GM03348 (cell line): ENCODE measurements at regions not wholly inside any gene's neighbourhood (a gene's known extent, or its start where the extent isn't known, plus 50 kb on each side); places are given as distances from the start of the nearest gene placed in this dataset.
A peak's percentile ranks its signal among the peaks of the same experiment; 100 is the strongest.
"Not testable (repeated sequence)": the region's sequence is repeated elsewhere in the genome, so short reads cannot be mapped to it uniquely, and the experiment has no call there.

Source experiments
- DNase-seq: peaks from one replicate; pipeline ENCODE4 v3.0.0; 2012; ENCODE audit warnings: low spot score

- no peak for DNase-seq
Observed at GRCh38 chr4:173761938-173762337, 231.9 kb upstream of the HAND2 start.

- no peak for DNase-seq
Observed at GRCh38 chr4:173761236-173761635, 231.2 kb upstream of the HAND2 start.

GRCh38 chr4:173758132-173758531 lies 228.1 kb upstream of the HAND2 start:
- no peak for DNase-seq

- no peak for DNase-seq
Observed at GRCh38 chr4:173753408-173753807, 223.4 kb upstream of the HAND2 start.

GRCh38 chr4:173752610-173753230 lies 222.7 kb upstream of the HAND2 start:
- DNase-seq, result peak; percentile 12

- DNase-seq, result peak; percentile 21
Observed at GRCh38 chr4:173748353-173748752, 218.3 kb upstream of the HAND2 start.

- DNase-seq, result no peak
Observed at GRCh38 chr4:173747537-173748257, 217.7 kb upstream of the HAND2 start.

- no peak for DNase-seq
Observed at GRCh38 chr4:173746424-173746823, 216.4 kb upstream of the HAND2 start.

GRCh38 chr4:173745765-173746164 lies 215.7 kb upstream of the HAND2 start:
- DNase-seq, result no peak

- DNase-seq, result no peak
Observed at GRCh38 chr4:173736840-173737239, 206.8 kb upstream of the HAND2 start.

GRCh38 chr4:173735585-173735984 lies 205.6 kb upstream of the HAND2 start:
- DNase-seq, result no peak

GRCh38 chr4:173735049-173735448 lies 205.0 kb upstream of the HAND2 start:
- peak; percentile 27 for DNase-seq

GRCh38 chr4:173731257-173731656 lies 201.2 kb upstream of the HAND2 start:
- no peak for DNase-seq

- DNase-seq, result no peak
Observed at GRCh38 chr4:173722075-173722474, 192.0 kb upstream of the HAND2 start.

- DNase-seq, result not testable (repeated sequence)
Observed at GRCh38 chr4:173718504-173718903, 188.5 kb upstream of the HAND2 start.

- no peak for DNase-seq
Observed at GRCh38 chr4:173717581-173717980, 187.6 kb upstream of the HAND2 start.

GRCh38 chr4:173714456-173714855 lies 184.4 kb upstream of the HAND2 start:
- DNase-seq, result no peak

- no peak for DNase-seq
Observed at GRCh38 chr4:173713026-173713425, 183.0 kb upstream of the HAND2 start.

- DNase-seq, result no peak
Observed at GRCh38 chr4:173707658-173708419, 177.8 kb upstream of the HAND2 start.

- DNase-seq, result no peak
Observed at GRCh38 chr4:173704201-173704600, 174.2 kb upstream of the HAND2 start.

GRCh38 chr4:173703021-173703420 lies 173.0 kb upstream of the HAND2 start:
- DNase-seq, result no peak

GRCh38 chr4:173700650-173701049 lies 170.6 kb upstream of the HAND2 start:
- no peak for DNase-seq

- no peak for DNase-seq
Observed at GRCh38 chr4:173699841-173700475, 169.9 kb upstream of the HAND2 start.
